ENCODE measurements at regions not wholly inside any gene's neighbourhood (a gene's known extent, or its start where the extent isn't known, plus 50 kb on each side); places are given as distances from the start of the nearest gene placed in this dataset.
"Not testable (repeated sequence)": the region's sequence is repeated elsewhere in the genome, so short reads cannot be mapped to it uniquely, and the experiment has no call there.

DNA sequence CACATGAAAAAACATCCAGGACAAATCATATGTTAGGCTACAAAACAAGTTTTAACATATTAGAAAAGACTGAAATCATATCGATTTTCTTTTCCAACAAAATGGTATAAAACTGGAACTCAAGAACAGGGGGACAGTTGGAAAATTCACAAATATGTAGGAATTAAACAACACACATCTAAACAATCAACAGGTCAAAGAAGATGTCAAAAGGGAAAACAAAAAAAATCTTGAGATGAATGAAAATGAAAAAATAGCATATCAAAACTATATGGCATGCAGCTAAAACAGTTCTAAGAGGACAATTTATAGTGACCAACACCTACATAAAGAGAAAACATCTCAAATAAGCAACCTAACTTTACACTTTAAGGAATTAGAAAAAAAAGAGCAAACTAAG is 585.3 kb downstream of the UQCRFS1 start:
- no peak overlapping the region for H3K4me3 Mint-ChIP-seq (ENCODE audit: low read depth, unreplicated experiment)
- CTCF ChIA-PET = no interaction called here
- H3K4me1 Mint-ChIP-seq (ENCODE audit: low read depth, unreplicated experiment) = no peaks in the 10 kb centered on the region
- BruUV-seq (replicated peaks) = no TSS peak
- H3K36me3 Mint-ChIP-seq (ENCODE audit: insufficient read depth, unreplicated experiment) = no peaks in the 10 kb centered on the region
- peaks cover 26% of the 10 kb centered on the region for H3K27me3 Mint-ChIP-seq (ENCODE audit: unreplicated experiment)
- TF ChIP-seq, protein P1, sequence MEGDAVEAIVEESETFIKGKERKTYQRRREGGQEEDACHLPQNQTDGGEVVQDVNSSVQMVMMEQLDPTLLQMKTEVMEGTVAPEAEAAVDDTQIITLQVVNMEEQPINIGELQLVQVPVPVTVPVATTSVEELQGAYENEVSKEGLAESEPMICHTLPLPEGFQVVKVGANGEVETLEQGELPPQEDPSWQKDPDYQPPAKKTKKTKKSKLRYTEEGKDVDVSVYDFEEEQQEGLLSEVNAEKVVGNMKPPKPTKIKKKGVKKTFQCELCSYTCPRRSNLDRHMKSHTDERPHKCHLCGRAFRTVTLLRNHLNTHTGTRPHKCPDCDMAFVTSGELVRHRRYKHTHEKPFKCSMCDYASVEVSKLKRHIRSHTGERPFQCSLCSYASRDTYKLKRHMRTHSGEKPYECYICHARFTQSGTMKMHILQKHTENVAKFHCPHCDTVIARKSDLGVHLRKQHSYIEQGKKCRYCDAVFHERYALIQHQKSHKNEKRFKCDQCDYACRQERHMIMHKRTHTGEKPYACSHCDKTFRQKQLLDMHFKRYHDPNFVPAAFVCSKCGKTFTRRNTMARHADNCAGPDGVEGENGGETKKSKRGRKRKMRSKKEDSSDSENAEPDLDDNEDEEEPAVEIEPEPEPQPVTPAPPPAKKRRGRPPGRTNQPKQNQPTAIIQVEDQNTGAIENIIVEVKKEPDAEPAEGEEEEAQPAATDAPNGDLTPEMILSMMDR (IDR thresholded peaks at IDR 0.05; ENCODE audit: unreplicated experiment) = no peak
- no peak overlapping the region for H3K27ac Mint-ChIP-seq (ENCODE audit: unreplicated experiment)
- H3K9me3 Mint-ChIP-seq (ENCODE audit: low read depth, unreplicated experiment) = peaks cover 12% of the 10 kb centered on the region
- intact Hi-C loops (cut with micrococcal nuclease; ENCODE audit: unreplicated experiment) = no loop called here
- no peak for DNase-seq

DNA sequence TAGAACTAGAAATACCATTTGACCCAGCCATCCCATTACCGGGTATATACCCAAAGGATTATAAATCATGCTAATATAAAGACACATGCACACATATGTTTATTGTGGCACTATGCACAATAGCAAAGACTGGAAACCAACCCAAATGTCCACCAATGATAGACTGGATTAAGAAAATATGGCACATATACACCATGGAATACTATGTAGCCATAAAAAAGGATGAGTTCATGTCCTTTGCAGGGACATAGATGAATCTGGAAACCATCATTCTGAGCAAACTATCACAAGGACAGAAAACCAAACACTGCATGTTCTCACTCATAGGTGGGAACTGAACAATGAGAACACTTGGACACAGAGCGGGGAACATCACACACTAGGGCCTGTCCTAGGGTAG is 586.5 kb downstream of the UQCRFS1 start:
- H3K4me1 Mint-ChIP-seq (ENCODE audit: low read depth, unreplicated experiment); H3K4me3 Mint-ChIP-seq (ENCODE audit: low read depth, unreplicated experiment); H3K36me3 Mint-ChIP-seq (ENCODE audit: insufficient read depth, unreplicated experiment); H3K27ac Mint-ChIP-seq (ENCODE audit: unreplicated experiment); CTCF ChIA-PET; intact Hi-C loops (cut with micrococcal nuclease; ENCODE audit: unreplicated experiment); BruUV-seq (replicated peaks); DNase-seq: not testable (repeated sequence)
- Mint-ChIP-seq H3K9me3 (ENCODE audit: low read depth, unreplicated experiment) (peaks cover 18% of the 10 kb centered on the region), H3K27me3 (ENCODE audit: unreplicated experiment) (peaks cover 34% of the 10 kb centered on the region)

DNA sequence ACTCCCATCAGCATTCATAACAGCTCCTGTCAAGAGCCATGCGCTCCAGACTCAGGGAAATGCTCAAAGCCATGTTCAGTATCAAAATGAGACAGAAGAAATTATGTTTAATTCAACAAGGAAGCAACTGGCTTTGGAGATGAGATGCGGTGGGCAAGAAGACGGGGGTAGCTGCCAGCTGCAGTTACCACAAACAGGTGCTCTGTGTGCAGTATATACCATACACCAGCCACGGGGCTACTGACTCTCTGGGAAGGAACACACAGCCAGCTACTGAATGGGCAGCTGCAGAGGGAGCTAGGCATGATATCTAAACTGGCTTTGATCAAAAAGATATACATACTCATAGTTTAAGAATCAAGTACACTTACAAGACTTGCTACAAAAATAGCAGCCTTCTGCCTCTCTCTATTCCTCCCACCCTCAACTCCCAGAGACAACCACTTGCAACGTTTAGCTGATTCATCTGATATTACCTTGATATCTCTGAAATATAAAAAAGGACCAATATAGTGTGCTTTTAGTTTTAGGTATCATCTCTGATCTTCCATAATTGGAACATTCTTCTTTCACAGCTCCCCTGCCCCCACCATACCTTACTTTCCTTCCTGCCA is 593.0 kb downstream of the UQCRFS1 start:
- intact Hi-C loops (cut with micrococcal nuclease; ENCODE audit: unreplicated experiment) = no loop called here
- Mint-ChIP-seq H3K36me3 (ENCODE audit: insufficient read depth, unreplicated experiment) (no peaks in the 10 kb centered on the region), H3K4me3 (ENCODE audit: low read depth, unreplicated experiment) (no peak overlapping the region), H3K4me1 (ENCODE audit: low read depth, unreplicated experiment) (no peaks in the 10 kb centered on the region), H3K27me3 (ENCODE audit: unreplicated experiment) (peaks cover 45% of the 10 kb centered on the region), H3K27ac (ENCODE audit: unreplicated experiment) (no peak overlapping the region), H3K9me3 (ENCODE audit: low read depth, unreplicated experiment) (peaks cover 26% of the 10 kb centered on the region)
- no peak for DNase-seq
- TF ChIP-seq, protein P1 (IDR thresholded peaks at IDR 0.05; ENCODE audit: unreplicated experiment) = no peak
- no TSS peak for BruUV-seq (replicated peaks)
- CTCF ChIA-PET = no interaction called here

DNA sequence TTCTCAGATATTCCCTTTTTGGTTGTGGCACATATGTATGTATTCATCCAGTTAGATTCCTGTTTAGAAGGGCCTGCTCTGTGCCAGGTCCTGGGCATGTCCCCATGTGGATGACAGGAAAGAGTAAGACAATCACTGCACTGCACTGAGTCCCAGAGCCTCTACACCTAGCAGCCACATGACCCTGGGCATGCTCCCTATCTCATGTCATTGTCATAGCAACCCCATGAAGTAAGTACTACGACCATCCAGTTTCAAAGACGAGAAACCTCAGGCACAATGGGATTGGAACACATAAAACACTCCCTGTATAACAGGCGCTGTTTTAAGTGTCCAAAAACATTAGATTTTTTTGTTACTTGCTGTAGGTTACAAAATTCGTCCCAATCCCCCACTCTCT is 594.4 kb downstream of the UQCRFS1 start:
- H3K4me3 Mint-ChIP-seq (ENCODE audit: low read depth, unreplicated experiment) = no peak overlapping the region
- CTCF ChIA-PET = no interaction called here
- DNase-seq = no peak
- BruUV-seq (replicated peaks) = no TSS peak
- no peak overlapping the region for H3K27ac Mint-ChIP-seq (ENCODE audit: unreplicated experiment)
- intact Hi-C loops (cut with micrococcal nuclease; ENCODE audit: unreplicated experiment) = no loop called here
- peaks cover 27% of the 10 kb centered on the region for H3K9me3 Mint-ChIP-seq (ENCODE audit: low read depth, unreplicated experiment)
- H3K4me1 Mint-ChIP-seq (ENCODE audit: low read depth, unreplicated experiment) = no peaks in the 10 kb centered on the region
- TF ChIP-seq, protein P1 (IDR thresholded peaks at IDR 0.05; ENCODE audit: unreplicated experiment) = no peak
- peaks cover 33% of the 10 kb centered on the region for H3K27me3 Mint-ChIP-seq (ENCODE audit: unreplicated experiment)
- no peaks in the 10 kb centered on the region for H3K36me3 Mint-ChIP-seq (ENCODE audit: insufficient read depth, unreplicated experiment)

DNA sequence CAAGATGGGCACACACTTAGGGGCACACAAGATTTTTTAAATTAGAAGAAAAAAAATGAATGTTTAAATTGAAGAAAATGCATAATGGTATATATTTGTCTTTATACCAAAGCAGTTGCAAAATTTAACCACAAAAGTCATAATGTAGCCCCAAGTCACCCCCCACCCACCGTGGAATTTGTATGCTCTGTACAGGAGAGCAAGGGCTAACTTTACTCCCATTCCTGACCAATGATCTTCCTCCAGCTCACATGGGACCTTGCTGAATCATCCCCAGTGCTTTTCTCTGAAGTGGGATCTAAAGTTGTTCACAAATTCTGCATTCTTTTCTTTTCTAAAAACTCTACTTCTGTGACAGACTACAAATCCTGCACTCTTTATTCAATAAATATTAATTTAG is 597.0 kb downstream of the UQCRFS1 start:
- no peak for DNase-seq
- Mint-ChIP-seq H3K4me3 (ENCODE audit: low read depth, unreplicated experiment) (no peak overlapping the region), H3K27ac (ENCODE audit: unreplicated experiment) (no peak overlapping the region), H3K9me3 (ENCODE audit: low read depth, unreplicated experiment) (peaks cover 17% of the 10 kb centered on the region), H3K4me1 (ENCODE audit: low read depth, unreplicated experiment) (no peaks in the 10 kb centered on the region), H3K27me3 (ENCODE audit: unreplicated experiment) (peaks cover 20% of the 10 kb centered on the region), H3K36me3 (ENCODE audit: insufficient read depth, unreplicated experiment) (no peaks in the 10 kb centered on the region)
- TF ChIP-seq, protein P1 (IDR thresholded peaks at IDR 0.05; ENCODE audit: unreplicated experiment) = no peak
- CTCF ChIA-PET = no interaction called here
- intact Hi-C loops (cut with micrococcal nuclease; ENCODE audit: unreplicated experiment) = no loop called here
- no TSS peak for BruUV-seq (replicated peaks)

All from Calu3 (cell line).